B cell (primary cell): ENCODE measurements at regions not wholly inside any gene's neighbourhood (a gene's known extent, or its start where the extent isn't known, plus 50 kb on each side); places are given as distances from the start of the nearest gene placed in this dataset.

ENCODE experiments used
- ATAC-seq: fragments of 200-7000 bp; cut with Tn5 transposase; one replicate; pipeline ENCODE4 v1.10.0; 2021; ENCODE audit warnings: low read depth, mild to moderate bottlenecking, moderate number of reproducible peaks, moderate library complexity
- CTCF ChIA-PET: fragments of 350-600 bp; sonication (Branson Sonifier 250); formaldehyde crosslinking; loops from one replicate; lab custom pipeline; 2021; ENCODE audit warnings: antibody characterized with exemption, inconsistent platforms; lab: Charles Lee
- POLR2A ChIA-PET: fragments of 350-600 bp; sonication (Branson Sonifier 250); formaldehyde crosslinking; loops from one replicate; lab custom pipeline; 2021; ENCODE audit warnings: antibody characterized with exemption; lab: Charles Lee
- DNase-seq: peaks from one replicate; pipeline ENCODE4 v3.0.0; 2013
- H2AFZ ChIP-seq: 2 replicates; pipeline ENCODE4 v1.6.1; 2012; ENCODE audit warnings: mild to moderate bottlenecking, low read depth, low read length; ENCODE audit not compliant: insufficient read depth, poor library complexity, severe bottlenecking
- H3K27ac ChIP-seq, 2 donors: 1 replicate in 1 of 2; 2 replicates in 1 of 2; pipeline ENCODE4 v1.5.1; 2012 to 2013; ENCODE audit warnings: low read length in 2 of 2, mild to moderate bottlenecking in 2 of 2, moderate library complexity in 1 of 2
- H3K27me3 ChIP-seq, 4 experiments: fragments of 200-600 bp in 1 of 4; sonication (generic) in 1 of 4; replicated peaks in 1 of 4; 1 replicate in 2 of 4; 2 replicates in 2 of 4; pipeline versions ENCODE4 v1.6.1 to v1.7.0; 2013 to 2016; ENCODE audit warnings: low read length in 3 of 4, mild to moderate bottlenecking in 2 of 4, mixed read lengths in 1 of 4, moderate library complexity in 1 of 4; ENCODE audit not compliant: insufficient read depth in 4 of 4, control insufficient read depth in 3 of 4; ENCODE audit errors: control extremely low read depth in 1 of 4
- H3K36me3 ChIP-seq, 2 experiments: replicated peaks in 1 of 2; 1 replicate in 1 of 2; 2 replicates in 1 of 2; pipeline versions ENCODE4 v1.6.1 to v1.7.1; 2013; ENCODE audit warnings: low read length in 1 of 2; ENCODE audit not compliant: insufficient read depth in 2 of 2, control insufficient read depth in 1 of 2; ENCODE audit errors: control extremely low read depth in 1 of 2, extremely low read depth in 1 of 2
- H3K4me1 ChIP-seq, 2 donors: fragments of 200-600 bp in 1 of 2; sonication (generic) in 1 of 2; 1 replicate in 1 of 2; 2 replicates in 1 of 2; pipeline versions ENCODE4 v1.5.1 to v1.6.1; 2013 to 2017; ENCODE audit warnings: low read length in 2 of 2; ENCODE audit not compliant: control insufficient read depth in 2 of 2, insufficient read depth in 2 of 2
- H3K4me2 ChIP-seq: replicated peaks from 2 replicates; pipeline ENCODE3; 2012; ENCODE audit warnings: mild to moderate bottlenecking, low read depth, low read length; ENCODE audit not compliant: poor library complexity, severe bottlenecking
- H3K4me3 ChIP-seq, 5 experiments: fragments of 200-600 bp in 1 of 5; sonication (generic) in 1 of 5; 1 replicate in 3 of 5; 2 replicates in 2 of 5; pipeline versions ENCODE4 v1.5.1 to v1.7.0; 2011 to 2016; ENCODE audit warnings: low read length in 4 of 5, mild to moderate bottlenecking in 4 of 5, low read depth in 2 of 5, control low read depth in 1 of 5, moderate library complexity in 1 of 5; ENCODE audit not compliant: insufficient read depth in 1 of 5; ENCODE audit errors: control extremely low read depth in 1 of 5, extremely low read depth in 1 of 5
- H3K79me2 ChIP-seq: fragments of 200-600 bp; sonication (generic); one replicate; pipeline ENCODE4 v1.6.0; 2016; ENCODE audit warnings: low read length; ENCODE audit not compliant: control insufficient read depth, insufficient read depth
- H3K9ac ChIP-seq: fragments of 200-600 bp; sonication (generic); 2 replicates; pipeline ENCODE4 v1.6.1; 2017; ENCODE audit warnings: mild to moderate bottlenecking, low read length, moderate library complexity
- H3K9me3 ChIP-seq, 3 donors: one replicate each; pipeline versions ENCODE4 v1.6.1 to v1.7.1; 2013; ENCODE audit warnings: low read length in 2 of 3; ENCODE audit not compliant: control insufficient read depth in 2 of 3, insufficient read depth in 1 of 3; ENCODE audit errors: control extremely low read depth in 1 of 3
- H4K20me1 ChIP-seq: 2 replicates; pipeline ENCODE4 v1.6.0; 2012; ENCODE audit warnings: mild to moderate bottlenecking, low read length; ENCODE audit not compliant: insufficient read depth, control insufficient read depth, poor library complexity, severe bottlenecking
- H3K27ac Mint-ChIP-seq: one replicate; pipeline ENCODE4 v1.8.0; 2021; ENCODE audit warnings: mixed read lengths
- H3K27me3 Mint-ChIP-seq: one replicate; pipeline ENCODE4 v1.8.0; 2021; ENCODE audit warnings: mixed read lengths
- H3K4me1 Mint-ChIP-seq: one replicate; pipeline ENCODE4 v1.8.0; 2021; ENCODE audit warnings: mixed read lengths
- H3K4me3 Mint-ChIP-seq: one replicate; pipeline ENCODE4 v1.8.0; 2021; ENCODE audit warnings: mixed read lengths
- H3K9me3 Mint-ChIP-seq: one replicate; pipeline ENCODE4 v1.8.0; 2022; ENCODE audit warnings: mixed read lengths; ENCODE audit not compliant: insufficient read depth
- EZH2 ChIP-seq: IDR thresholded peaks from 2 replicates; pipeline ENCODE4 v1.6.1; 2012; ENCODE audit warnings: borderline replicate concordance, low read depth, mild to moderate bottlenecking, moderate library complexity, low read length; ENCODE audit not compliant: insufficient read depth, poor library complexity, severe bottlenecking
- WGBS: methylation state at CpG from one replicate; pipeline ENCODE4 v1.1.5; 2013; ENCODE audit warnings: missing lambda C conversion rate; ENCODE audit not compliant: insufficient coverage; 5-methylcytosine and 5-hydroxymethylcytosine counted together
- intact Hi-C: fragments of 100-400 bp; cut with micrococcal nuclease; formaldehyde crosslinking; loops from one replicate; pipeline ENCODE4 v1.10.0; 2022
- TF ChIP-seq, protein P1 (sequence below): fragments of 200-600 bp; IDR thresholded peaks from one replicate; pipeline ENCODE4 v1.8.0; 2022; ENCODE audit warnings: antibody characterized with exemption, mild to moderate bottlenecking

DNA sequence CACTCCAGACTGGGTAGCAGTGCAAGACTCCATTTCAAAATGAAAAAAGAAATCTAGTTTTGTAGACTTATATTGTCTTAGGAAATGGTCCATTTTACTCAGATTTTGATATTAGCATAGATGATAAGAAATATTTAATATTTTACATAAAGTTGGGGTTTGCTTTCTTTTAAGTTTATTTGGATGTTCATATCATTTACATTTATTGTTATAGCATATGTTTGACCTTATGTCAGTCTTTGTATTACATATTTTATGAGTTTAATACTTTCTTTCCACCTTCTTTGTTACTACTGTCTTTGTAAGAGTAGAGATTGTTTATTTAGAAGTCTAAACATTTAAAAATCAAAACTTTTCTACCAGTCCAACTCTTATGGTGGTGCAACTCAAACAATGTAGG is 162.7 kb upstream of the OTX2 start:
- H4K20me1 ChIP-seq: no peaks in the 10 kb centered on the region
- H3K27me3 Mint-ChIP-seq: peaks cover 14% of the 10 kb centered on the region
- H3K4me1 Mint-ChIP-seq: no peaks in the 10 kb centered on the region
- intact Hi-C loops: no loop called here
- no peaks in the 10 kb centered on the region for H3K79me2 ChIP-seq
- no peaks in the 10 kb centered on the region for H3K27me3 ChIP-seq
- H3K4me2 ChIP-seq: no peak overlapping the region
- no peak overlapping the region for H3K9ac ChIP-seq
- no peak overlapping the region for H3K27ac Mint-ChIP-seq
- no peak overlapping the region for H3K4me3 Mint-ChIP-seq
- no peaks in the 10 kb centered on the region for H3K36me3 ChIP-seq
- no peak for TF ChIP-seq EZH2
- TF ChIP-seq, protein P1, sequence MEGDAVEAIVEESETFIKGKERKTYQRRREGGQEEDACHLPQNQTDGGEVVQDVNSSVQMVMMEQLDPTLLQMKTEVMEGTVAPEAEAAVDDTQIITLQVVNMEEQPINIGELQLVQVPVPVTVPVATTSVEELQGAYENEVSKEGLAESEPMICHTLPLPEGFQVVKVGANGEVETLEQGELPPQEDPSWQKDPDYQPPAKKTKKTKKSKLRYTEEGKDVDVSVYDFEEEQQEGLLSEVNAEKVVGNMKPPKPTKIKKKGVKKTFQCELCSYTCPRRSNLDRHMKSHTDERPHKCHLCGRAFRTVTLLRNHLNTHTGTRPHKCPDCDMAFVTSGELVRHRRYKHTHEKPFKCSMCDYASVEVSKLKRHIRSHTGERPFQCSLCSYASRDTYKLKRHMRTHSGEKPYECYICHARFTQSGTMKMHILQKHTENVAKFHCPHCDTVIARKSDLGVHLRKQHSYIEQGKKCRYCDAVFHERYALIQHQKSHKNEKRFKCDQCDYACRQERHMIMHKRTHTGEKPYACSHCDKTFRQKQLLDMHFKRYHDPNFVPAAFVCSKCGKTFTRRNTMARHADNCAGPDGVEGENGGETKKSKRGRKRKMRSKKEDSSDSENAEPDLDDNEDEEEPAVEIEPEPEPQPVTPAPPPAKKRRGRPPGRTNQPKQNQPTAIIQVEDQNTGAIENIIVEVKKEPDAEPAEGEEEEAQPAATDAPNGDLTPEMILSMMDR: no peak
- no peak overlapping the region for H3K4me3 ChIP-seq
- DNase-seq (no peak), ATAC-seq (no peak)
- H3K9me3 Mint-ChIP-seq: peaks cover 3% of the 10 kb centered on the region
- ChIA-PET POLR2A (no interaction called here), CTCF (no interaction called here)
- H2AFZ ChIP-seq: no peak overlapping the region
- no peaks in the 10 kb centered on the region for H3K4me1 ChIP-seq
- H3K9me3 ChIP-seq: no peaks in the 10 kb centered on the region
- no peak overlapping the region for H3K27ac ChIP-seq

DNA sequence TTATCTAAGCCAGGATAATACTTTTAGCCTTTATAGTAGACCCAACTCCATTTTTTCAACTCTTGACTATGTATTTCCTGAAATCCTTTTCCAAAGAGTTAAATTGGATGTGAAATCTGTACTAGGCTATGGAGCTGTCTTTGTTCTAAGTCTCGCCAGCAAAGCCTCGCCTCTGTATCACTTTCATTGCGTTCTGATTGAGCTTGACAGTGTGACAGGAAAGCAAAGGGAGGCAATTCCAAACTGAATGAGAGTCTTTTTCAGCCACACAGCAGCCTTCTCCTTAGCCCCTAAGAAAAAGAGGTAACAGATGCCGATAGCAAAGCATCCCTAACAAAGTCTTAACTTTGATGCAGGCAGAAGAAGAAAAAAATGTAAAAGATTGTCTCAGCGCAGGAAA is 154.6 kb upstream of the OTX2 start:
- Histone ChIP-seq H3K4me1 (no peaks in the 10 kb centered on the region), H3K27me3 (no peaks in the 10 kb centered on the region), H2AFZ (no peak overlapping the region), H4K20me1 (no peaks in the 10 kb centered on the region), H3K4me2 (no peak overlapping the region), H3K36me3 (no peaks in the 10 kb centered on the region), H3K9ac (no peak overlapping the region), H3K79me2 (no peaks in the 10 kb centered on the region), H3K27ac (no peak overlapping the region), H3K4me3 (no peak overlapping the region), H3K9me3 (no peaks in the 10 kb centered on the region)
- no CpG with 5 or more reads among the region's 5 CpGs for WGBS
- H3K27me3 Mint-ChIP-seq: no peaks in the 10 kb centered on the region
- ATAC-seq: no peak
- no peaks in the 10 kb centered on the region for H3K4me1 Mint-ChIP-seq
- DNase-seq: no peak
- peaks cover 2% of the 10 kb centered on the region for H3K9me3 Mint-ChIP-seq
- intact Hi-C loops: no loop called here
- H3K4me3 Mint-ChIP-seq: no peak overlapping the region
- ChIA-PET POLR2A (no interaction called here), CTCF (no interaction called here)
- H3K27ac Mint-ChIP-seq: no peak overlapping the region
- TF ChIP-seq, protein P1: no peak
- TF ChIP-seq EZH2: no peak
